ENCODE measurements at regions not wholly inside any gene's neighbourhood (a gene's known extent, or its start where the extent isn't known, plus 50 kb on each side); places are given as distances from the start of the nearest gene placed in this dataset.
"Not testable (repeated sequence)": the region's sequence is repeated elsewhere in the genome, so short reads cannot be mapped to it uniquely, and the experiment has no call there.

DNA sequence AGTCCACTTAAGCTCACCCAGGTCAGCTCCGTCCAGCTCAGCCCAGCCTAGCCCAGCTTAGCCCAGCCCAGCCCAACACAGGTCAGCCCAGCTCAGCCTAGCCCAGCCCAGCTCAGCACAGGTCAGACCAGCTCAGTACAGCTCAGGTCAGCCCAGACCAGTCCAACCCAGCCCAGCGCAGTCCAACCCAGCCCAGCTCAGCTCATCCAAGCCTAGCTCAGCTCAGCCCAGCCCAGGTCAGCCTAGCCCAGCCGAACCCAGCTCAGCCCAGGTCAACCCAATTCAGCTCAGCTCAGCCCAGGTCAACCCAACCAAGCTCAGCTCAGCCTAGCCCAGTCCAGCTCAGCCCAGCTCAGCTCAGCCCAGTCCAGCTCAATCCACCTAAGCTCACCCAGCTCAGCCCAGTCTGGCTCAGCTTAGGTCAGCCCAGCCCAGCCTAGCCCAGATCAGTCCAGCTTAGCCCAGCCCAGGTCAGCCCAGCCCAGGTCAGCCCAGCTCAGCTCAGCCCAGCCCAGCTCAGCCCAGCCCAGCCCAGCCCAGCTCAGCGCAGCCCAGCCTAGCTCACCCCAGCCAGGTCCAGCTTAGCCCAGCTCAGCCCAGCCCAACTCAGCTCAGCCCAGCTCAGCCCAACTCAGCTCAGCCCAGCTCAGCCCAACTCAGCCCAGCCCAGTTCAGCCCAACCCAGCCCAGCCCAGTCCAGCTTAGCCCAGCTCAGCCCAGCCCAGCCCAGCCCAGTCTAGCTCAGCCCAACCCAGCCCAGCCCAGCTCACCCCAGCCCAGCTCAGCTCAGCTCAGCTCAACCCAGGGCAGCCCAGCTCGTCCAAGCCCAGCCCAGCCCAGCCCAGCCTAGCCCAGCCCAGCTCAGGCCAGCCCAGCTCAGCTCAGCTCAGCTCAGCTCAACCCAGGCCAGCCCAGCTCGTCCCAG is 184.0 kb downstream of the TMEM121 start:
- DNase-seq, result no peak
- no peaks in the 10 kb centered on the region for H3K4me1 ChIP-seq
- no peaks in the 10 kb centered on the region for H3K9me3 ChIP-seq
- TF ChIP-seq, protein P1, sequence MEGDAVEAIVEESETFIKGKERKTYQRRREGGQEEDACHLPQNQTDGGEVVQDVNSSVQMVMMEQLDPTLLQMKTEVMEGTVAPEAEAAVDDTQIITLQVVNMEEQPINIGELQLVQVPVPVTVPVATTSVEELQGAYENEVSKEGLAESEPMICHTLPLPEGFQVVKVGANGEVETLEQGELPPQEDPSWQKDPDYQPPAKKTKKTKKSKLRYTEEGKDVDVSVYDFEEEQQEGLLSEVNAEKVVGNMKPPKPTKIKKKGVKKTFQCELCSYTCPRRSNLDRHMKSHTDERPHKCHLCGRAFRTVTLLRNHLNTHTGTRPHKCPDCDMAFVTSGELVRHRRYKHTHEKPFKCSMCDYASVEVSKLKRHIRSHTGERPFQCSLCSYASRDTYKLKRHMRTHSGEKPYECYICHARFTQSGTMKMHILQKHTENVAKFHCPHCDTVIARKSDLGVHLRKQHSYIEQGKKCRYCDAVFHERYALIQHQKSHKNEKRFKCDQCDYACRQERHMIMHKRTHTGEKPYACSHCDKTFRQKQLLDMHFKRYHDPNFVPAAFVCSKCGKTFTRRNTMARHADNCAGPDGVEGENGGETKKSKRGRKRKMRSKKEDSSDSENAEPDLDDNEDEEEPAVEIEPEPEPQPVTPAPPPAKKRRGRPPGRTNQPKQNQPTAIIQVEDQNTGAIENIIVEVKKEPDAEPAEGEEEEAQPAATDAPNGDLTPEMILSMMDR (IDR thresholded peaks at IDR 0.05), result no peak
- TF ChIP-seq POLR2A (IDR thresholded peaks at IDR 0.05), result no peak
- no peak overlapping the region for H3K27ac ChIP-seq
- intact Hi-C loops (cut with DNase I), result no loop called here
- H3K4me3 ChIP-seq (replicated peaks in 1 of 3), result no peak overlapping the region
- no peaks in the 10 kb centered on the region for H3K36me3 ChIP-seq
- WGBS, 2 donors, result 78 to 79% methylated on average over 3 to 4 of the region's 6 CpGs
- no peaks in the 10 kb centered on the region for H3K27me3 ChIP-seq

DNA sequence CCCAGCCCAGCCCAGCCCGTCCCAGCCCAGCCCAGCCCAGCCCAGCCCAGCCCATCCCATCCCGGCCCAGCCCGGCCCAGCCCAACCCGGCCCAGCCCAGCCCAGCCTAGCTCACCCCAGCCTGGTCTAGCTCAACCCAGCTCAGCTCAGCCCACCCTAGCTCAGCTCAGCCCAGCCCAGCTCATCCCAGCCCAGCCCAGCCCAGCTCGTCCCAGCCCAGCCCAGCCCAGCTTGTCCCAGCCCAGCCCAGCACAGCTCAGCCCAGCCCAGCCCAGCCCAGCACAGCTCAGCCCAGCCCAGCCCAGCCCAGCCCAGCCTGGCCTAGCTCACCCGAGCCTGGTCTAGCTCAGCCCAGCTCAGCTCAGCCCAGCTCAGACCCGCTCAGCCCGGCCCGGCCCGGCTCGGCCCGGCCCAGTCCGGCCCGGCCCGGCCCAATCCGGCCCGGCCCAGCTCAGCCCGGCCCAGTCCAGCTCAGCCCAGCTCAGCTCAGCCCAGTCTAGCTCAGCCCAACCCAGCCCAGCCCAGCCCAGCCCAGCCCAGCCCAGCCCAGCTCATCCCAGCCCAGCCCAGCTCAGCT is 184.7 kb downstream of the TMEM121 start:
- no CpG with 5 or more reads among the region's 18 CpGs for WGBS, 2 donors
- intact Hi-C loops (cut with DNase I), result no loop called here

DNA sequence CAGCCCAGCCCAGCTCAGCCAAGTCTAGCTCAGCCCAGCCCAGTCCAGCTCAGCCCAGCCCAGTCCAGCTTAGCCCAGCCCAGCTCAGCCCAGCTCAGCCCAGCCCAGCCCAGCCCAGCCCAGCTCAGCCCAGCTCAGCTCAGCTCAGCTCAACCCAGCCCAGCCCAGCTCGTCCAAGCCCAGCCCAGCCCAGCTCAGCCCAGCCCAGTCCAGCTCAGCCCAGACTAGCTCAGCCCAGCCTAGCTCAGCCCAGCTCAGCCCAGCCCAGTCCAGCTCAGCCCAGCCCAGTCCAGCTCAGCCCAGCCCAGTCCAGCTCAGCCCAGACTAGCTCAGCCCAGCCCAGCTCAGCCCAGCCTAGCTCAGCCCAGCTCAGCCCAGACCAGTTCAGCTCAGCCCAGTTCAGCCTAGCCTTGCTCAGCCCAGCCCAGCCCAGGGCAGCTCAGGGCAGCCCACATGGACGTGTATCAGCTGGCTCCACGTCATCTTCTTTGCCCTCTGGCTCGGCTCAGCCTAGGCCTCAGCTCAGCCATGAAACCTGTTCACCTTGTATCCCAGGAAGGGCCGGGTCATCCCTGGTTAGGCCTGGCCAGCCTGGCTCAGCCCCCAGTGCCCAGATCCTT is 185.6 kb downstream of the TMEM121 start:
- Histone ChIP-seq H3K27ac (no peak overlapping the region), H3K27me3 (no peaks in the 10 kb centered on the region), H3K9me3 (no peaks in the 10 kb centered on the region), H3K4me3 (replicated peaks in 1 of 3) (no peak overlapping the region), H3K36me3 (no peaks in the 10 kb centered on the region), H3K4me1 (no peaks in the 10 kb centered on the region)
- 87 to 88% methylated on average over 3 to 4 of the region's 5 CpGs for WGBS, 2 donors
- TF ChIP-seq, protein P1 (IDR thresholded peaks at IDR 0.05), result no peak
- no peak for TF ChIP-seq POLR2A (IDR thresholded peaks at IDR 0.05)
- DNase-seq, result no peak
- intact Hi-C loops (cut with DNase I), result no loop called here

More for the DNA sequence above, 184.7 kb downstream of the TMEM121 start:
- H3K4me1 ChIP-seq, result no peaks in the 10 kb centered on the region
- H3K36me3 ChIP-seq, result no peaks in the 10 kb centered on the region
- H3K9me3 ChIP-seq, result no peaks in the 10 kb centered on the region
- no peaks in the 10 kb centered on the region for H3K27me3 ChIP-seq
- no peak for DNase-seq
- no peak overlapping the region for H3K4me3 ChIP-seq (replicated peaks in 1 of 3)
- H3K27ac ChIP-seq, result no peak overlapping the region
- no peak for TF ChIP-seq POLR2A (IDR thresholded peaks at IDR 0.05)

DNA sequence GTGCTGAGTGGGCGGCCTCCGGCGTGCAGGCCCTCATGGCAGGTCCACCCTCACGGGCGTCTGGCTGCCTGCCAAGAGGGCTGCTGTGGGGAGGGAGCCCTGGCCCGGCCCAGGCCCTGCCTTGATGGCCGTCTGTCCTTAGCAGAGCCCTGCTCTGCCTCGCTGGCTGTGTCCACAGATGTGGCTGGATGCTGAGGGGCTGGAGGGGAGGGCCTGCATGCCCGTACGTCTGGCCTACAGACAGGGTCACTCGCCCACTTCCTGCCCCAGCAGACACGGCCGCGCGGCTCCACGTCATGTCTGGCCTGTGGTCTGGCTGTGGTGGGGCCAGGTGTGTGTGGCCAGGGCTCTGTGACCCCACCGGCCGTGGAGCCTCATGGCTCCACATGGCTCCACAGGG is 186.3 kb downstream of the TMEM121 start:
- intact Hi-C loops (cut with DNase I); H3K27ac ChIP-seq; H3K27me3 ChIP-seq; H3K4me1 ChIP-seq; DNase-seq; H3K36me3 ChIP-seq; H3K4me3 ChIP-seq (replicated peaks in 1 of 3); H3K9me3 ChIP-seq: not testable (repeated sequence)
- WGBS, 2 donors, result 89 to 91% methylated on average over 7 to 9 of the region's 18 CpGs

DNA sequence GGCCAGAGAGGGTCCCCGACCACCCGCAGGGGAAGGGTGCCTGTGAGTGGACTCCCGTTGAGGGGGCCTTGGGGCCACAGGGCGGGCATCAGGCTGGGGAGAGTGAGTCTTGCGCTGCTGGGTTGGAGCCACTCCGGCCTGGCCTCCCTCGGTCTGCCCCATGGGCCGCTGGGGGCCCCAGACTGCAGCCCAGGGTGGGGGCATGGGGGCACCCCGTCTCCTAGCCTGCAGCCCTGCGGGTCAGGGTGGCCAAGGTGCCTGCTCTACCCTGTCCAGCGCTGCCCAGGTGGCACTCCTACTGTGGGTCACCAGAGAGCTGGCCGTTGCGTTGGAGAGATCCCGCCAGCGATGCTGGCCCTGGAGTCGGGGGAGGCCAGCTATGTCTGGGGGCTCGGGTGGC is 186.8 kb downstream of the TMEM121 start:
- H3K4me1 ChIP-seq; DNase-seq; H3K36me3 ChIP-seq; intact Hi-C loops (cut with DNase I); H3K9me3 ChIP-seq; H3K27me3 ChIP-seq; H3K4me3 ChIP-seq (replicated peaks in 1 of 3); H3K27ac ChIP-seq: not testable (repeated sequence)
- WGBS, 2 donors, result 98 to 100% methylated on average over 3 to 7 of the region's 17 CpGs

DNA sequence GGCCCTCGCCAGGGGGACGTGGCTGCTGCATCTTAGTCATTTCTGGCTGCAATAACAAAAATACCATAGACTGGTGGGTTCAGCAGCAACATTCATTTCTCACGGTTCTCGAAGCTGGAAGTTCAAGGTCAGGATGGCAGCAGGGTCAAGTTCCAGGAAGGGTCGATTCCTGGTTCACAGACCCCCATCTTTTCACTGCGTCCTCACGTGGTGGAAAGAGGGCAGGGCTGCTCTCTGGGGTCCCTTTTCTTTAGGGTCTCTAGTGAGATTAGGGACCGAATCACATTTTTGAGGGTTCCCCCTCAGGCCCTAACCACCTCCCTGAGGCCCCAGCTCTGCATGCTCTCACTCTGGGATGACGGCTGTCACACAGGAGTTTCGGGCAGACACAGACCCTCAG is 187.5 kb downstream of the TMEM121 start:
- intact Hi-C loops (cut with DNase I); H3K9me3 ChIP-seq; H3K36me3 ChIP-seq; H3K27me3 ChIP-seq; H3K4me3 ChIP-seq (replicated peaks in 1 of 3); H3K4me1 ChIP-seq; H3K27ac ChIP-seq; DNase-seq: not testable (repeated sequence)
- WGBS, 2 donors, result 80 to 88% methylated on average over 8 of the region's 10 CpGs

DNA sequence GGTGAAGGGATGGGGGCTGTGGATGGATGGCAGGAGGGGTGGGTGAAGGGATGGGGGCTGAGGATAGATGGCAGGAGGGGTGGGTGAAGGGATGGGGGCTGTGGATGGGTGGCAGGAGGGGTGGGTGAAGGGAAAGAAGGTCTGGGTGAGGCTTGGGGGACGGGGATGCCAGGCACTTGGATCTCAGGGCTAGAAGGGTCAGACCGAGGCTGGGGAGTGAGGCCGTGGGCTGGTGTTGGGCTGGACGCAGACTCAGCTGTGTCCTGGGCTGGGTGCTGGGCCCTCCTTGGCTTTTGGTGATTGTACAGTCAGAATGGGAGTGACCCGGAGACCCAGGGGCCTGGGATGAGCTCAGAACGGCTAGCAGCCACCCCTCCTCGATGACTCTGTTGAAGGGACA is 192.4 kb downstream of the TMEM121 start:
- H3K4me3 ChIP-seq (replicated peaks in 1 of 3); H3K36me3 ChIP-seq; H3K4me1 ChIP-seq; DNase-seq; H3K27me3 ChIP-seq; H3K9me3 ChIP-seq; intact Hi-C loops (cut with DNase I); H3K27ac ChIP-seq: not testable (repeated sequence)
- WGBS, 2 donors, result 79 to 85% methylated on average over 4 of the region's 7 CpGs

DNA sequence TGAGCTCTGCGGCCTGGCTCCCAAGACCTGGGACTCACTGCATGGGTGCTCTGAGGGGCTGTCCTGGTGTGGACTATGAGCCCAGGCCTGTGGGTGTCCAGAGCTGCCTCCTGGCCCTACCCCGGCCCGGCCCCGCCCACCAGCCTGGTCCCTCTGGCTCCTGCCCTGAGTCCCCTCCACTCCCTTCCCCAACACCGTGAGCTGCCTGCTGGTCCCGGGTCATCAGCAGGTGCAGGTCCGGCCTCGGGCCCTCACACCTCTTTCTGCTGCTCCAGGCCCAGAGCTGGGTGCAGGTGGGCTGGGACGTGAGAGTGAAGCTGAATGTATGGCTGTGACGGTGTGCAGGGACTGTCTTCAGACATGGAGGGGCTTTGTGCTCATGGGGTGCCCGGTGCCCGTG is 193.7 kb downstream of the TMEM121 start:
- DNase-seq; intact Hi-C loops (cut with DNase I); H3K4me3 ChIP-seq (replicated peaks in 1 of 3); H3K27me3 ChIP-seq; H3K4me1 ChIP-seq; H3K9me3 ChIP-seq; H3K27ac ChIP-seq; H3K36me3 ChIP-seq: not testable (repeated sequence)
- no CpG with 5 or more reads among the region's 12 CpGs for WGBS, 2 donors

DNA sequence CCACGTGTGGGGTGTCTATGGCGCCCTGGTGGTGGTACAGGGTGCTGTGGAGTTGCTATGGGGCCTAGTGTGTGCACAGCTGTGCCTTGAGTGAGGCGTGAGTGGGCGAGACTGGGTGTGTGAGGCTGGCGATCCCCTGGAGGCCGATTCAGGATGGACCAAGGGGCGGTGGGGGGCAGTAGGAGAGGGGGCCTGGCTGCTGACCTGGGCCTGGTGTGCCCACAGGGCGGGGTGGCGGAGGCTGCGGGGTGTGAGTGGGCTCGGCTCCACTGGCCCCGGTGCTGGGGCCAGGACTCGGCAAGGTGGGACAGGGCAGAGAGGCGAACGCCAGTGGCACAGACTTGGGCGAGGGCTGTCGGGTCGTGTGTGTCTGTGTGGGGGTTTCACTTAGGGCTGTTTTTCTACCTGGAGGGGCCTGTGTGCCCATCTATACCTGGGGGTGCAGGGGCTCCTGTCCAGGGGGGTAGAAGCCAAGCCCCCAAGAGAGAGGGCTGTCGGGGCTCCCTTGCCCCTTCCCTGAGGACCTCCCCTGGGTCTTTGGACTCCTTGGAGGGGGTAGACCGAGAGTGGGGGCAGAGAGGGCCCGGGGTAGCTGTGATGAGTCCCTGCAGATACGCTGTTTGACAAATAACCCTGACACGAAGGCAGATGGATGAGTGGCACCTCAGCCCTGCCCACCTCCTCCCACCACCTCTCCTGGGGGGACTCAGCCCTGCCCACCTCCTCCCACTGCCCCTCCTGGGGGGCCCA is 194.6 kb downstream of the TMEM121 start:
- H3K36me3 ChIP-seq; H3K4me1 ChIP-seq; H3K27ac ChIP-seq; DNase-seq; intact Hi-C loops (cut with DNase I); H3K4me3 ChIP-seq (replicated peaks in 1 of 3); H3K27me3 ChIP-seq; H3K9me3 ChIP-seq: not testable (repeated sequence)
- whole genome bisulfite sequencing, 2 donors, result 59 to 73% methylated on average over 4 to 5 of the region's 23 CpGs

DNA sequence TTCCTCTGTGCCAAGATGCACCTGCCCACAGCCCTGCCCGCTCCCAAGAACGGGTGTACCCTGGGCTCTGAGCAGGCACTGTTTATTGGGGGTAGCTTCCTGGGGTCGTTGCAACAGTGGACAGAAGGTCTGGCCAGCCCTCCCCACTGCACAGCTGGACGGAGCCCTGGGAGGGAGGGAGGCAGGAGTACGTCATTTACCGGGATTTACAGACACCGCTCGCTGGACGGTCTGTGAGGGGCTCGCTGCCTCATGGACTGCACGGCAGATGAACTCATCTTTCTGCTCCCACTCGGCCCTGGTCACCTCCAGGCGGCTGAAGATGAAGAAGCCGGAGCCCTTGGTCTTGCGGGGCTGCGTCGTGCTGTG is 195.2 kb downstream of the TMEM121 start:
- DNase-seq; intact Hi-C loops (cut with DNase I): not testable (repeated sequence)
- 70% methylated on average over 5 of the region's 17 CpGs; no CpG with 5 or more reads in 1 of the 2 donors for WGBS, 2 donors

More for the DNA sequence above, 195.2 kb downstream of the TMEM121 start:
- H3K9me3 ChIP-seq; H3K27me3 ChIP-seq; H3K36me3 ChIP-seq; H3K27ac ChIP-seq; H3K4me1 ChIP-seq; H3K4me3 ChIP-seq (replicated peaks in 1 of 3): not testable (repeated sequence)
